NCI-H2196 (cell line): ENCODE measurements at regions not wholly inside any gene's neighbourhood (a gene's known extent, or its start where the extent isn't known, plus 50 kb on each side); places are given as distances from the start of the nearest gene placed in this dataset.

Experiments used
- DNase-seq: peaks from one replicate; lab custom pipeline; 2025; ENCODE audit not compliant: unreplicated experiment; lab: John Stamatoyannopoulos, UW

DNA sequence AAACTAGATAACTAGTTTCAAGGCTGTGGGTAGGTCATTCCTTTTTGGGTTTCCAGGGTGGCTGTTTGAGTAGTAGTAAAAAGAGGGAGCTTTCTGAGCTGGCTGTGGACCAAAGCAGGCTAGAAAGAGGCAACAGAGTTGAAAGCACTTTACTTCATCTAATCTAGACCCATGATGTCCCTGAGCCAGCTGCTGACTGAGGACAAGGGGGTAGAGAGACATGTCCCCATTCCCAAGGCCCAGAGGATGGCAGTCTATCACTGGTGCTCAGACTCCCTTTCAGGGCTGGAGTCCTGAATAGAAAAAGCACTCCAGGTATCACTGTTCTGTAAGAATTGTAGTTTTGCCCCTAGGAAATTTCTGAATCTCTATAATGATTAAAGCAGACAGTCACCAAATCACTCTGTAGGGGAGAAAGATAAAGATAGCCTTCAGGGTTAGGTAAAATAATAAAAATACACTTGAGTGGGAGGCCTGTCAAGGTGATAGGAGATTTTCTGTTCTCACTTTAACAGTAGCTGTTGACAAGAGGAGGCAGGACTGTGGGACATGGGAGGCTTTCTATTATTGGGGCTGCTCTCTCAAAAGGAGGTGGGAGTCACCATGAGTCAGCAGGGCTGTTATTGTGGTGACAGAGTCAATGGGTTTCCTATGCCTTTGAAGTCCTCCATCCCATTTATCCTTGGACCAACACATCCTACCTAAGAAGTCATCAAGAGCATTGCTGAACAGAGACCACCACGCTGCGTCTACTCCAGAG lies 190.2 kb upstream of the MPHOSPH6 start:
- DNase-seq = no peak

- no peak for DNase-seq
Observed at GRCh38 chr16:82358606-82359221, 188.7 kb upstream of the MPHOSPH6 start.

DNA sequence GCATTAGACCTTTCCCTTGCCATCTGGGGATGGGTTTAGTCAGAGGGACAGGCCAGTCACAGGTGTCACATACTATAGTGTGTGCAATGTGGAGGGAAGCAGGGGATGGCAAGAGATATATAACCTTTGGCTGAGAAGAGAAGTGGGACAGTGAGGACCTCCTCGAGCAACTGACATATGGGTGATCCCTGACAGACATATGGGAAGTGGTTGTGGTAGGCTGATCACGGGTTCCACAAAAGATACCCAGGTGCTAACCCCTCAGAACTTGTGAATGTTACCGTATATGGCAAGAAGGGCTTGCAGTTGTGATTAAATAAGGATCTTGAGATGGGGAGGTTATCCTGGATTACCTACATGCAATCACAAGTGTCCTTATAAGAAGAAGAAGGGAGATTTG lies 188.1 kb upstream of the MPHOSPH6 start:
- no peak for DNase-seq

DNA sequence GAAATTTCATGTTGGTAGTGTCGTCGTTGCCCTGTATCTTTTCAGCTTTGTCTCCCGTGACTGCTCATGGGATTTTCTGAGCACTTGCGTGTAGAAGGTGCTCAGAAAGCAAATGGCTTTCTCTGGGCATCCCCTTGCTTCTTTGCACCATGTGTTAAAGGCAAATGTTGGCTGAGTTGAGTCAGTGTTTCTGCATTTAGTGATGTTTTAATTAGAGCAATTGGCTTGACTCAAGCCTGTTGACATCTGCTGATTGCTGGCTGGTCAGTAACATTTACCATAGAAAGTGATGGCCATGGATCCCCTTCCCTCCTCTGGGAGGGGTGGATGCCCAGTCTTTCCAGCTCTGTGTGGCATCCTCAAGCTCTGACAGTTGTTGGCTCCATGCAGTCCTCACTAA lies 187.2 kb upstream of the MPHOSPH6 start:
- no peak for DNase-seq

GRCh38 chr16:82350560-82350959 lies 180.5 kb upstream of the MPHOSPH6 start:
- DNase-seq = no peak

GRCh38 chr16:82345318-82345717 lies 175.3 kb upstream of the MPHOSPH6 start:
- no peak for DNase-seq

GRCh38 chr16:82344157-82344556 lies 174.1 kb upstream of the MPHOSPH6 start:
- DNase-seq = no peak

DNA sequence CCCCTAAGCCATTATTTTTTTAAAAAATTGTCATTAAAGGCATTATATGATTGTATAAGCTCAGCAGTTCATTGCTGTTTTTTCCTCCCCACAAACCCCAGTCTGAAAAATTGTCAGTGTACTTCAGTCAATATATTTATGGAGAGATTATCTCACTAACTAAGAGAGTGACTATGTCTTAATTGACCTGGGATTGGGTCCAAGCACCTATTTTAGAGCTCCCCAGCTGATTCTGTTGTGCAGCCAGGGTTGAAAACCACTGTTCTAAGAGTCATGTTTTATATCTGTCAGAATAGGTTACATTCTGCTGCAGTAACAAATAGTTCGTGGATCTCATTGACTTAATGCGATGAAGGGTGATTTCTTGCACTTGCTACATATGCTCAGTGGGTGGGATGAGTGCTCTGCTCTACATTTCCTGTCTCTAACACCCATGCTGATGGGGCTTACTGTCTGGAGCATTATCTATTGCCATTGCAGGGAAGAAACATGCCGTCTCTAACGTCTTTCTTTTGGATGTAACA lies 171.2 kb upstream of the MPHOSPH6 start:
- no peak for DNase-seq

GRCh38 chr16:82340531-82340930 lies 170.5 kb upstream of the MPHOSPH6 start:
- DNase-seq = no peak

DNA sequence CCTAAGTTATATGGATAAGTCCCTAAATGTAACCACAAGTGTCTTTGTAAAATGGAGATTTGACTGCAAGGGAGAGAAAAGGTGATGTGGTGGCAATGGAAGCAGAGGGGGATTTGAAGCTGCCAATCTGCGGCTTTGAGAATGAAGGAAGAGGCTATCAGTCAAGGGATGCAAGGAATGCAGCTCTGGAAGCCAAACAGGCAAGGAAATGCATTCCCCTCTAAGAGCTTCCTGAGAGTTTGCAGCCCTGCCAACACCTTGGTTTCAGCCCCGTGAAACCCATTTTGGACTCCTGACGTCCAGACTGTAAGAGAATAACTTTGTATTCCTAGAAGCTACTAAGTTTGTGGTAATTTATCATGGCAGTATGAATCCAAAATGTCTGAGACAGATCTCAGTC lies 167.3 kb upstream of the MPHOSPH6 start:
- no peak for DNase-seq

DNA sequence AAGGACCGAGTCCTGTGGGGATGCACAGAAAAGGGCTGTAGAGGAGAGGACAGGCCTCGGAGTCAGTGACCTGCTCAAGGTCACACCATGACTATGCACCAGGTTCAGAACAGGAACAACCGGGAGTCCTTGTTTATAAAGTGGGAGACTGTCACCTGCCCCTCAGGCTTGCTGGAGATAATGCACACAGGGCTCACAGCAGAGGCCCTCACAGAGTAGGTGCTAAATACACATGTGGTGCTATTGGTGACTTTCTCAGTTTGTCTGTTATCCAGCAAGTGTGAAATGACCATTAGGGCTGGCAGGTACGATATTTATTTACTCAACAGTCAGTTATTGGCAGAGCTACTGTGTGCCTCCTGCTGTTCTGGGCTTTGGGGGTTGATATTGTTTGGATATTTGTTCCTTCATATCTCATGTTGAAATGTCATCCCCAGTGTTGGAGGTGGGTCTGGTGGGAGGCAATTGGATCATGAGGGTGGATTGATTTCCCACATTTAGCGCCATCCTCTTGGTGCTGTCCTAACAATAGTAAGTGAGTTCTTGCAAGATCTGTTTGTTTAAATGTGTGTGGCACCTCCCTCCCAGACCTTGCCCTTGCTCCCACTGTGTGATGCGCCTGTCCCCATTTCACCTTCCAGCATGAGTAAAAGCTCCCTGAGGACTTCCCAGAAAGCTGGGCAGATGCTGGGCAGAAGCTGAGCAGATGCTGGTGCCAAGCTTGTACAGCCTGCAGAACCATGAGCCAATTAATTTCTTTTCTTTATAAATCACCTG lies 162.1 kb upstream of the MPHOSPH6 start:
- peak; percentile 3 for DNase-seq

DNA sequence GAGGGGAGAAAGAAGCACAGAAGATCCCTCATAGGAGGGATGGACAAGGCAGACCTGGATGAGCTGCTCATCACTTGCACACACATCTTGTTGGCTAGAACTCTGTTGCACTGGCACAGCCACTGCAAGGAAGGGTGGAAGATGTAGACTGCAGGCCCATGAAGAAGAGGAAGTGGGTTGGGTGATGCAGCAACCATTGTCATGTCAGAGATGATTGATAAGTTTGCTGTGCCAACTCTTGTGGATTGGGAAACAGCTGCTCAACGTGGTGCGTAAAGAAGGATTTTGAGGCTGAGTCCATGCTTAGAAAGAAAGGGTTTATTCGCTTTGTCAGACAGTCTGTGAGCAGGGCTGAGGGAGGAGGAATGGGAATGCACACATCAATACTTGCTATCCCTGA lies 161.4 kb upstream of the MPHOSPH6 start:
- DNase-seq = no peak

DNA sequence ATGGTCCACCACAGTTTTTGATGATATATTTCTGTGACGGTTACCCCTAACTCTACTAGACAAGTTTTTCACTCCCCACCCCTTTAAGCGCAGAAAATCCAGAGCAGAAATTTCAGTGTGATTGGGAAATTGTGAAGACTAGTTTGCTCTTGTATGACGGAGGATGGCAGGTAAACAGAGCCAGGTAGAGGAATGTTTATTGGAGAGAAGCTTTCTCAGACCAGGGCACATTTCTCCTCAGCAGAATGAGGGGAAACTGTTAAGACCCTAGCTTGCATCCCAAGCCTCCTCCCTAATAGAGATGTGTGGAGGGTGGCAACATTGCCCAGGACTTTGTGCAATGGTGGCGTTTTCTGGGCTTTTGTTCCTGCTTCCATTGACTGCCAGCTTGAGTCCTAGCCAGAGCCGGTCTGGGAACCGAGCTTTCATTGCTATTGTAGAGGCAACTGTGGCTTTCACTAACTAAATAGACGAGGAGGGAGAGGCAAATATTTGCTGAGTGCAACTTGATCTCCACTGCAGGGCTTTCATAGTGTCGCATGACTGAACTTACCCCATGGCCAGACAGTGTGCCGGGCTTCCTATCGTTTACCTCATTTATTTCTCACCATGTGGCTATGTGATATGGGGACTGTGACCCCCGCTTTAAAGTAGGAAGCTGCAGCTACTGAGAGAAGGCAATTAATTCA lies 159.6 kb upstream of the MPHOSPH6 start:
- DNase-seq = peak; percentile 70

DNA sequence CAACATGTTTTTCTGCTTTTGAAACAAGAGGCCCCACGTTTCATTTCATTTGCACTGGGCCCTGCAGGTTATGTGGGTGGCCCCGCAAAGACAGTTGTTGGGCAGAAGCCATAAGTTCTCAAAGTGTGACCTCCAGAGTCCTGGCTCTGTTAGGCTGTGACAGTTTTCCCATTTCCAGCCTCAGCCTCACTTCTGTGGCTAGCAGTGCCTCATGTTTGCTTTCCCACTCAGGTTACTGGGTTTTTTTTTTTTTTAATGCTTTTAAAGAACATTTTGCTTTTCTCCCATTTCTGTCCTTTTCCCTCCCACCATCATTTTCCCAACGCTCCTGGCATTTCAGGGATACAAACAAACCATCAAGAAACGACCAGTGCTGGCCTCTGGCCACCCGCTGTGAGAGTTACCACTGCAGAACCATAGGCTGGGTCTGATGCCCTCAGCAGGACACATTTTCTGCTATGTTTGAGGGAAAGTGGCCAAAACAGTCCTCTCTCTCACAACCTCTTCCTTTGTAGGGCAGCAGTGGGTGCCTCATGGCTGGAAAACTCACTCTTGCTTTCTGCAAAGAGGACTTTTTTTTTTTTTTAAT lies 159.0 kb upstream of the MPHOSPH6 start:
- no peak for DNase-seq

DNA sequence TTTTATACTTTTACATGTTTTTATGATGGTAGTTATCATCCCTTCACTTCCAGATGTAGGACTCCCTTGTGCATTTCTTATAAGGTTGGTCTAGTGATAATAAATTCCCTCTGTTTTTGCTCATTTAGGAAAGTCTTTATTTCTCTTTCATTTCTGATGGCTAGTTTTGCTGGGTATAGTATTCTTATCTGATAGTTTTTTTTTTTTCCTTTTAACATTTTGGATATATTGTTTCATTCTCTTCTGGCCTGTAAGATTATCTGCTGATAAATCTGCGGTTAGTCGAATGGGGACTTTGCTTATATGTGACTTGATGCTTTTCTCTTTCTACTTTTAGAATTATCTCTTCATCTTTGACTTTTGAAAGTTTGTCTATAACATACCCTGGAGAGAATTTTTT lies 153.1 kb upstream of the MPHOSPH6 start:
- DNase-seq = no peak

DNA sequence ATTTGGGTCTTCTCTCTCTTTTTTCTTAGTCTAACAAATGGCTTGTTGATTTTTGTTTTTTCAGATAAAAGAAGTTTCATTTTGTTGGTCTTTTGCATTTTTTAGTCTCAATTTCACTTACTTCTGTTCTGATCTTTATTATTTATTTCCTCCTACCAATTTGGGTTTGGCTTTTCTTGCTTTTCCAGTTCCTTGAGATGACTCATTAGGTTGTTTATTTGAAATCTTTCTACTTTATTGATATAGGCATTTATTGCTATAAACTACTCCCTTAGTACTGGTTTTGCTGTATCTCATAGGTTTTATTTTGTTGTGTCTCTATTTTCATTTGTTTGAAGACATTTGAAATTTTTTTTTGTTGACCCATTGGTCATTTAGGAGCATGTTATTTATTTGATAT lies 152.2 kb upstream of the MPHOSPH6 start:
- DNase-seq = no peak

- no peak for DNase-seq
Observed at GRCh38 chr16:82319038-82319437, 149.0 kb upstream of the MPHOSPH6 start.

- no peak for DNase-seq
Observed at GRCh38 chr16:82317411-82318167, 147.6 kb upstream of the MPHOSPH6 start.

- no peak for DNase-seq
Observed at GRCh38 chr16:82313754-82314153, 143.7 kb upstream of the MPHOSPH6 start.

- no peak for DNase-seq
Observed at GRCh38 chr16:82311528-82311927, 141.5 kb upstream of the MPHOSPH6 start.
